Glomerular endothelial cell (primary cell): ENCODE measurements at regions not wholly inside any gene's neighbourhood (a gene's known extent, or its start where the extent isn't known, plus 50 kb on each side); places are given as distances from the start of the nearest gene placed in this dataset.
"Not testable (repeated sequence)": the region's sequence is repeated elsewhere in the genome, so short reads cannot be mapped to it uniquely, and the experiment has no call there.

Source experiments
- DNase-seq: peaks from one replicate; pipeline ENCODE4 v3.0.0-alpha.2; 2011; ENCODE audit warnings: low read depth, low spot score; ENCODE audit errors: extremely low read depth

GRCh38 chr6:28831683-28832082, 92.1 kb downstream of the TRIM27 start:
- not testable (repeated sequence) for DNase-seq

GRCh38 chr6:28836703-28837102, 87.1 kb downstream of the TRIM27 start:
- not testable (repeated sequence) for DNase-seq

GRCh38 chr6:28838289-28838633, 85.5 kb downstream of the TRIM27 start:
- DNase-seq = peak; percentile 77

GRCh38 chr6:28838634-28839442, 84.9 kb downstream of the TRIM27 start:
- peak; percentile 22 for DNase-seq

GRCh38 chr6:28839443-28840120, 84.2 kb downstream of the TRIM27 start:
- DNase-seq = no peak

- DNase-seq = no peak
These were observed 82.5 kb downstream of the TRIM27 start for GRCh38 chr6:28841290-28841689.

- not testable (repeated sequence) for DNase-seq
These were observed 75.0 kb downstream of the TRIM27 start for GRCh38 chr6:28848756-28849155.
